Endothelial cell of umbilical vein (primary cell): ENCODE measurements at regions not wholly inside any gene's neighbourhood (a gene's known extent, or its start where the extent isn't known, plus 50 kb on each side); places are given as distances from the start of the nearest gene placed in this dataset.

ENCODE experiments used
- EZH2 ChIP-seq: IDR thresholded peaks from 2 replicates; pipeline ENCODE4 v1.6.1; 2012; ENCODE audit warnings: borderline replicate concordance, low read depth, mild to moderate bottlenecking, moderate library complexity, low read length, inconsistent platforms; ENCODE audit not compliant: severe bottlenecking
- GATA2 ChIP-seq: IDR thresholded peaks from 2 replicates; pipeline ENCODE4 v1.7.0; 2011; ENCODE audit warnings: low read depth, mild to moderate bottlenecking, moderate library complexity, mixed read lengths, low read length; ENCODE audit not compliant: insufficient read length, insufficient read depth
- MYC ChIP-seq: IDR thresholded peaks from one replicate; pipeline ENCODE4 v1.6.1; 2011; ENCODE audit warnings: mild to moderate bottlenecking, low read depth, low read length
- POLR2A ChIP-seq: IDR thresholded peaks from 2 replicates; pipeline ENCODE4 v1.6.1; 2012; ENCODE audit warnings: low read depth, mild to moderate bottlenecking, control low read depth, low read length
- POLR2AphosphoS5 ChIP-seq: IDR thresholded peaks from 2 replicates; pipeline ENCODE4 v1.6.1; 2012; ENCODE audit warnings: low read depth, mild to moderate bottlenecking, control low read depth, low read length, moderate library complexity; ENCODE audit not compliant: insufficient read depth
- TF ChIP-seq, protein P1 (sequence below), 2 donors: IDR thresholded peaks; 1 replicate in 1 of 2; 2 replicates in 1 of 2; pipeline ENCODE4 v1.5.1; 2011; ENCODE audit warnings: low read length in 2 of 2, mild to moderate bottlenecking in 2 of 2, moderate library complexity in 2 of 2, control low read depth in 1 of 2, inconsistent platforms in 1 of 2, low read depth in 1 of 2; ENCODE audit not compliant: insufficient read depth in 1 of 2; ENCODE audit errors: extremely low read depth in 1 of 2
- TF ChIP-seq, protein P2 (sequence below): IDR thresholded peaks from 2 replicates; pipeline ENCODE4 v1.6.1; 2011; ENCODE audit not compliant: insufficient read depth, insufficient read length

- TF ChIP-seq, protein P1, sequence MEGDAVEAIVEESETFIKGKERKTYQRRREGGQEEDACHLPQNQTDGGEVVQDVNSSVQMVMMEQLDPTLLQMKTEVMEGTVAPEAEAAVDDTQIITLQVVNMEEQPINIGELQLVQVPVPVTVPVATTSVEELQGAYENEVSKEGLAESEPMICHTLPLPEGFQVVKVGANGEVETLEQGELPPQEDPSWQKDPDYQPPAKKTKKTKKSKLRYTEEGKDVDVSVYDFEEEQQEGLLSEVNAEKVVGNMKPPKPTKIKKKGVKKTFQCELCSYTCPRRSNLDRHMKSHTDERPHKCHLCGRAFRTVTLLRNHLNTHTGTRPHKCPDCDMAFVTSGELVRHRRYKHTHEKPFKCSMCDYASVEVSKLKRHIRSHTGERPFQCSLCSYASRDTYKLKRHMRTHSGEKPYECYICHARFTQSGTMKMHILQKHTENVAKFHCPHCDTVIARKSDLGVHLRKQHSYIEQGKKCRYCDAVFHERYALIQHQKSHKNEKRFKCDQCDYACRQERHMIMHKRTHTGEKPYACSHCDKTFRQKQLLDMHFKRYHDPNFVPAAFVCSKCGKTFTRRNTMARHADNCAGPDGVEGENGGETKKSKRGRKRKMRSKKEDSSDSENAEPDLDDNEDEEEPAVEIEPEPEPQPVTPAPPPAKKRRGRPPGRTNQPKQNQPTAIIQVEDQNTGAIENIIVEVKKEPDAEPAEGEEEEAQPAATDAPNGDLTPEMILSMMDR (IDR thresholded peaks at IDR 0.05; ENCODE audit: extremely low read depth in 1 of 2, insufficient read depth in 1 of 2, low read depth in 1 of 2, low read length in 2 of 2) = no peak
- TF ChIP-seq EZH2 (no peak), GATA2 (no peak), POLR2A (no peak), MYC (no peak), POLR2AphosphoS5 (no peak)
- TF ChIP-seq, protein P2, sequence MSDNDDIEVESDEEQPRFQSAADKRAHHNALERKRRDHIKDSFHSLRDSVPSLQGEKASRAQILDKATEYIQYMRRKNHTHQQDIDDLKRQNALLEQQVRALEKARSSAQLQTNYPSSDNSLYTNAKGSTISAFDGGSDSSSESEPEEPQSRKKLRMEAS = no peak
These were observed 115.0 kb upstream of the CPM start for GRCh38 chr12:69047990-69048389.
